Activated CD8-positive, alpha-beta T cell treated with anti-CD3 and anti-CD28 coated beads for 36 hours (primary cell): ENCODE measurements at regions not wholly inside any gene's neighbourhood (a gene's known extent, or its start where the extent isn't known, plus 50 kb on each side); places are given as distances from the start of the nearest gene placed in this dataset.

Source experiments
- ATAC-seq: fragments of 200-7000 bp; cut with Tn5 transposase; one replicate; pipeline ENCODE4 v1.10.0; 2021; ENCODE audit warnings: mild to moderate bottlenecking, moderate library complexity
- CTCF ChIA-PET: fragments of 350-600 bp; sonication (Branson Sonifier 250); formaldehyde crosslinking; loops from one replicate; lab custom pipeline; 2021; ENCODE audit warnings: antibody characterized with exemption; lab: Charles Lee
- POLR2A ChIA-PET: fragments of 350-600 bp; sonication (Branson Sonifier 250); formaldehyde crosslinking; loops from one replicate; lab custom pipeline; 2021; ENCODE audit warnings: antibody characterized with exemption; lab: Charles Lee
- DNase-seq: peaks from one replicate; pipeline ENCODE4 v3.0.0-alpha.2; 2020
- H3K27ac Mint-ChIP-seq: one replicate; pipeline ENCODE4 v1.8.0; 2021; ENCODE audit warnings: mild to moderate bottlenecking, mixed read lengths
- H3K27me3 Mint-ChIP-seq: one replicate; pipeline ENCODE4 v1.8.0; 2021; ENCODE audit warnings: mixed read lengths
- H3K36me3 Mint-ChIP-seq: one replicate; pipeline ENCODE4 v1.8.0; 2021; ENCODE audit warnings: low read depth, mixed read lengths
- H3K4me1 Mint-ChIP-seq: one replicate; pipeline ENCODE4 v1.8.0; 2021; ENCODE audit warnings: low read depth, mixed read lengths
- H3K4me3 Mint-ChIP-seq: one replicate; pipeline ENCODE4 v1.8.0; 2021; ENCODE audit warnings: mild to moderate bottlenecking, moderate library complexity, mixed read lengths
- H3K9me3 Mint-ChIP-seq: one replicate; pipeline ENCODE4 v1.8.0; 2021; ENCODE audit warnings: mixed read lengths
- CTCF ChIP-seq: fragments of 200-600 bp; IDR thresholded peaks from one replicate; pipeline ENCODE4 v1.8.0; 2022; ENCODE audit warnings: antibody characterized with exemption, mild to moderate bottlenecking
- intact Hi-C: fragments of 100-400 bp; cut with micrococcal nuclease; formaldehyde crosslinking; loops from one replicate; pipeline ENCODE4 v1.10.0; 2022

- no peak overlapping the region for H3K27ac Mint-ChIP-seq
- H3K4me1 Mint-ChIP-seq: no peaks in the 10 kb centered on the region
- ATAC-seq (no peak), DNase-seq (no peak)
- no peaks in the 10 kb centered on the region for H3K9me3 Mint-ChIP-seq
- CTCF ChIA-PET: no interaction called here
- H3K4me3 Mint-ChIP-seq: no peak overlapping the region
- intact Hi-C loops: no loop called here
- POLR2A ChIA-PET: interaction anchor here (1.0 kb wide), 1 partner anchor 14 kb away, joined by 3 read pairs; no protein-coding TSS in a partner anchor
- no peaks in the 10 kb centered on the region for H3K36me3 Mint-ChIP-seq
- TF ChIP-seq CTCF: no peak
- H3K27me3 Mint-ChIP-seq: peaks cover 10% of the 10 kb centered on the region
Measured at GRCh38 chr4:111986095-111986494, 159.2 kb upstream of the FAM241A start.

DNA sequence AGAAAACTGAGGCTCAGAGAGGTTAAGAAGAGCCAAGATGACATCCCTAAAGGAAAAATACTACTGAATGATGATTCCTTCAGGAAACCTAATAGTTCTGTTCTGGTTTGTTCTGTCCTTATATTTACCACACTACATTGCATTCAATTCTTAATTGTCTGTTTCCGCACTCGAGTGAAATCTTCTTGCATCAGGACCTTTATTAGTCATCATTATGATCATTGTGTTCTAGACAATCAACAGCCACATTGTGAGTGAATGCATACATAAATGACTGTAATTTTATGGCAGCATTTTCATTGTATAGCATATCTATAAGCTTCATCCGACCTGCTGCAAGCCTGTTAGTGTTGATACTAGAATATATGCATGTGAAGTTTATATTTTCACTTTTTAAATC lies 156.7 kb upstream of the FAM241A start:
- ChIA-PET POLR2A (no interaction called here), CTCF (no interaction called here)
- Mint-ChIP-seq H3K4me3 (no peak overlapping the region), H3K36me3 (no peaks in the 10 kb centered on the region), H3K9me3 (no peaks in the 10 kb centered on the region), H3K4me1 (no peaks in the 10 kb centered on the region), H3K27me3 (peaks cover 17% of the 10 kb centered on the region), H3K27ac (no peak overlapping the region)
- ATAC-seq (no peak), DNase-seq (no peak)
- TF ChIP-seq CTCF: no peak
- intact Hi-C loops: no loop called here

- no peak overlapping the region for H3K27ac Mint-ChIP-seq
- CTCF ChIA-PET: no interaction called here
- intact Hi-C loops: no loop called here
- no peak overlapping the region for H3K4me3 Mint-ChIP-seq
- no peak for ATAC-seq
- POLR2A ChIA-PET: no interaction called here
- no peaks in the 10 kb centered on the region for H3K36me3 Mint-ChIP-seq
- no peaks in the 10 kb centered on the region for H3K4me1 Mint-ChIP-seq
- peaks cover 15% of the 10 kb centered on the region for H3K27me3 Mint-ChIP-seq
- TF ChIP-seq CTCF: no peak
- no peaks in the 10 kb centered on the region for H3K9me3 Mint-ChIP-seq
- no peak for DNase-seq
Measured at GRCh38 chr4:111989817-111990216, 155.4 kb upstream of the FAM241A start.

DNA sequence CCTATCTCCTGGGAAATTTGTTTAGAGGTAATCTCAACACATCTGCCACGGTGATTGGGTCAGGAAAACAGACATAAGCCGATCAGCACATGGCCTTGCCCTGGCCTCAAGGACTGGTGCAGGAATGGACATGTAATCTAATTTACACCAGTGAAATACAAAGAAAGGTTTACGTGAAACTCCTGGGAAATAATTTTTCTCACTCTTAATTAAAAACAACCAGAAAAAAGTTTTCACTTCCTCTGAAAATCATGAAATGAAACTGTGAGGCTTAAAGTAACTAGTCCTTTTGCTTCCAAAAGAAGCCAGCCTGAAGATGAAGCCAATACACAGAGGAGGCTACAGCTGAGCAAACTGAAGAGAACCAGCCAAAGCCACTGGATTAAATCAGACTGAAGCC lies 154.1 kb upstream of the FAM241A start:
- intact Hi-C loops: no loop called here
- CTCF ChIA-PET: interaction anchor here (1.3 kb wide), 1 partner anchor 49 kb away, joined by 3 read pairs; no protein-coding TSS in a partner anchor
- peaks cover 13% of the 10 kb centered on the region for H3K27me3 Mint-ChIP-seq
- TF ChIP-seq CTCF: no peak
- ATAC-seq (no peak), DNase-seq (no peak)
- H3K27ac Mint-ChIP-seq: no peak overlapping the region
- H3K4me1 Mint-ChIP-seq: no peaks in the 10 kb centered on the region
- H3K4me3 Mint-ChIP-seq: no peak overlapping the region
- H3K9me3 Mint-ChIP-seq: no peaks in the 10 kb centered on the region
- POLR2A ChIA-PET: no interaction called here
- no peaks in the 10 kb centered on the region for H3K36me3 Mint-ChIP-seq

DNA sequence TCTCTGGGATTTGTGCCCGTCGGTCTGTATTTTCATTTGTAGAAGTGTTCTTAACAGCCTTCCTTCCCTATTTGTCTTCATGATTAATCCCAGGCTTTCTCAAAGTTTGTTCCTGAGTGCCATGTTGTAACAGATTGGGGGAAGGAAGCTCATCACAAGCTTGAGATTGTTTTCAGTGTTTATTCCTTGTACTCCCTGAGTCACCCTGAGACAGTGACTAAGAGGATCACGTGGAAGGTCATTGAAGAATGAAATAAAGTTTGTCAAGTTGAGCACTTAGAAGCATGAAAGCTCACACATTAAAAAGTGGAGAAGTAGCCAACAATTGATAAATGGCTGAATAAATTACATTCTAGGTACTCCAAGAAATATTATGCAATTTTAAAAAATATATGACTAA lies 153.5 kb upstream of the FAM241A start:
- Mint-ChIP-seq H3K9me3 (no peaks in the 10 kb centered on the region), H3K27me3 (peaks cover 13% of the 10 kb centered on the region), H3K4me1 (no peaks in the 10 kb centered on the region), H3K36me3 (no peaks in the 10 kb centered on the region), H3K27ac (no peak overlapping the region), H3K4me3 (no peak overlapping the region)
- CTCF ChIA-PET: interaction anchor here (1.3 kb wide), 1 partner anchor 48 kb away, joined by 3 read pairs; no protein-coding TSS in a partner anchor
- DNase-seq (no peak), ATAC-seq (no peak)
- TF ChIP-seq CTCF: no peak
- POLR2A ChIA-PET: no interaction called here
- intact Hi-C loops: no loop called here
